ENCODE measurements at regions not wholly inside any gene's neighbourhood (a gene's known extent, or its start where the extent isn't known, plus 50 kb on each side); places are given as distances from the start of the nearest gene placed in this dataset.
A peak's percentile ranks its signal among the peaks of the same experiment; 100 is the strongest.

DNA sequence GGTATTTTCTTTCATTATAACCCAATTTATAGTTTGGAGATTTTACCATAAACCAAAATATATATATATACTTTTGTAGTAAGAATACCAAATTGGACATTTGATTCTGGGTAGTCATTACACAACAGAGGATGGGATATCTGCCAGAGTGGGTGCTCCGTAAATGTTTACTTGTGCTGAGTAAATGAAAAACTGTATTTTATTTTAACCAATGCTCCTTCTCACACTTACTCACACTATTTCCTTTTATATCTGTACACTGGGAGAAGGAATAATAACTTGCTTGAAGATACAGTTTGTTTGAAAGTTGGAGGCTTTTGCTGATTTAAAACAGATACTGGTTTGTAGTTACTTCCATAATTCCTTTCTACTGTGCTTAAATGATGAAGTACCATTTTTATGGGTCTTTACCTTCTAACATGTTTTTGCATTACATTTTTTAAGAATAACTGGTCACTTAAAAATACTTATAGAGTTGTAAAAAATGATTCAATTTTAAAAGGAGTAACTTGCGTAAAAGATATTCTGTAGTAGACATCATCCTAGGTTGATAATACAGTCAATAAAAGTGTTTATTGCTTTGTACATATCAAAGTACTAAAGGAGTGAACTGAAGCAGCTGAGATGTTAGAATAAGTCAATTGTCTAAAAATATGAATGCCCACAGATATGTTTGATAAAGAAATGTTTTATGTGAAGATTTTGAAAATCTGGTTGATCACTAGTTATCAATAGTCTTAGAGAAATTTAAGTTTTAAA, 411.7 kb downstream of the UTRN start:
- H3K4me3 ChIP-seq = no peak overlapping the region
- H3K27ac ChIP-seq = no peak overlapping the region
- in situ Hi-C loops (cut with MboI; ENCODE audit: low pct_unique_long_range_greater_than_20kb in 2 of 9, low sequenced_read_pairs in 9 of 9, unreplicated experiment in 9 of 9) = no loop called here
- ATAC-seq (replicated peaks in 6 of 8) = peak in 1 of 8 experiments; percentile 15
- 83 to 100% (median 100%) methylated on average over 1 to 2 of the region's 2 CpGs; no CpG with 5 or more reads in 1 of the 10 experiments for WGBS, 10 experiments
- peaks cover 0 to 5% of the 10 kb centered on the region in 2 donors for H3K4me1 ChIP-seq (replicated peaks in 1 of 2)

DNA sequence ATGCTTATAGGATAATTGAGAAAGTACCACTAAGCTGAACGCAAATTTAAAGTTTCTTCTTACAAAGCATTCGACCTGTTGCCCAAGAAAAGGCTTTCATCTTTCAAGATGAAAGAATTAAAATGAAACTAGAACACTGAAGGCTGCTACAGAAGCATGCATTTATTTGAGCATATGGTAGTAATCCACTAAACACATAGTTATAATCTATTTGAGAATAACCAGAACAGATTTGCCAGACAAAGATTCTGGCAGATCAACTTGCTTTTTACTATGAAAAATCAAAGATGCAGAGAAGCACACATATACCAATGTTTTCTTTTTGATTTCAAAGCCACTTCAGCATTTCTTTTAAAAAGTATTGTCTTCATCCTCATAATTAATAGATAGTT, 412.2 kb downstream of the UTRN start:
- Histone ChIP-seq H3K4me1 (replicated peaks in 1 of 2) (peaks cover 0 to 5% of the 10 kb centered on the region in 2 donors), H3K27ac (no peak overlapping the region), H3K4me3 (no peak overlapping the region)
- in situ Hi-C loops (cut with MboI; ENCODE audit: low pct_unique_long_range_greater_than_20kb in 2 of 9, low sequenced_read_pairs in 9 of 9, unreplicated experiment in 9 of 9) = no loop called here
- ATAC-seq (replicated peaks in 6 of 8) = no peak
- WGBS, 10 experiments = 6 to 89% (median 70%) methylated on average over 2 of the region's 2 CpGs; no CpG with 5 or more reads in 2 of the 10 experiments

DNA sequence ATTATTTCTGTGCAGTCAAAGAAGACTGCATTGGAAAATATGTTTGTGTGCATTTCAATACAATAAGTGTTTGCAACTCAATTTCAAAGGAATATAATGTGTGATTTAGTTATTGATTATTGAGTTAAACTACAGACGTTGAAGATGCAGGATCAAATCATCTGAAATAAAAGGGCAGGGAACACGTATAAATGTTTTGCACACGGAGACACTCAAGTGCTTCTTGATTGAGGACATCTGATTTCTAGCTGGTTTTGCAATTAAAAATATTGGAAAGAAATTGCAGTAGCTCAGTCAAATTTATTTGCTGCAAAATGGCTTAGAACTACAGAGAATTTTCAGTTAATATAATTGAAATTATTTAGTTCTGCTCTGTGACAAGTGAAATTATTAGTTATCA, 412.7 kb downstream of the UTRN start:
- H3K4me3 ChIP-seq = no peak overlapping the region
- no peak for ATAC-seq (replicated peaks in 6 of 8)
- in situ Hi-C loops (cut with MboI; ENCODE audit: low pct_unique_long_range_greater_than_20kb in 2 of 9, low sequenced_read_pairs in 9 of 9, unreplicated experiment in 9 of 9) = no loop called here
- peaks cover 0 to 5% of the 10 kb centered on the region in 2 donors for H3K4me1 ChIP-seq (replicated peaks in 1 of 2)
- WGBS, 10 experiments = 33 to 100% (median 69%) methylated on average over 1 to 3 of the region's 3 CpGs
- H3K27ac ChIP-seq = no peak overlapping the region

DNA sequence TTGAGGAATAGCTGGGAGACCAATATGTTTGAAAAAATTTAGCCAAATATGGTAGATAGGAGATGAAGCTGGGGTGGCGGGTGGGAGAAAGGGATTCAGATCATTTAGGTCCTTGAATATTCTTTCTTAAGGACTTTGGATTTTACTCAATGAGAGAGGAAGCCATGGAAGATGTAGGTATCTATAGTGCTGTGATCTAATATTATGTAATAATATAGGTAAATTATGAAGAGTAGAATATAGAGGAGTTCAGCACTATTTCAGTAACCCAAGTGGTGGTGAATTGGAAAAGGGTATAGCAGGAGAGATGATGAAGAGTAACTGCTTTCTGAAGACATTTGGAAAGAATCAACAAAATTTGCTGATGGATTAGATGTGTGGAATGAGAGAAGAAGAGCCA, 417.6 kb downstream of the UTRN start:
- Histone ChIP-seq H3K27ac (no peak overlapping the region), H3K4me3 (no peak overlapping the region), H3K4me1 (replicated peaks in 1 of 2) (no peaks in the 10 kb centered on the region)
- no peak for ATAC-seq (replicated peaks in 6 of 8)
- WGBS, 10 experiments = 100% methylated on average over 1 of the region's 1 CpG; no CpG with 5 or more reads in 2 of the 10 experiments
- in situ Hi-C loops (cut with MboI; ENCODE audit: low pct_unique_long_range_greater_than_20kb in 2 of 9, low sequenced_read_pairs in 9 of 9, unreplicated experiment in 9 of 9) = no loop called here

DNA sequence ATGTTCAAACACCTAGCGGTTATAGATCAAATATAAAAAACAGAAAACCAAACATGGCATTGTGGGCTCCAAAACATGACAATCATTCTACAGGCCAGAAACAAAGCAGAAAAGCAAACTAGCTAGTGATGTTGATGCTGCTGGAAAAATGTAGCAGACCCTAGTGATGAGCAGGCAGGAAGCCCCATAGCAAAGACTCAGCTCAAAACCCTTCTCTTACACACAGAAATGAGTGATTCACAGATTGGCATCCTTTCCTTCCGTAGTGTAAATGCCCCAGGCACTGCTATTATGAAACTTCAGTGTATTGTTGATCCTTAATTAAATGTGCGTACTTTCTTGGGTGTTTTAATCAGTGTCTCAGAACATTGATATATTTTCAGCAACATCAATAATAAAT, 425.1 kb downstream of the UTRN start:
- Histone ChIP-seq H3K4me1 (replicated peaks in 1 of 2) (peaks cover 0 to 3% of the 10 kb centered on the region in 2 donors), H3K4me3 (no peak overlapping the region), H3K27ac (no peak overlapping the region)
- 50 to 100% (median 96%) methylated on average over 1 to 3 of the region's 3 CpGs; no CpG with 5 or more reads in 1 of the 10 experiments for WGBS, 10 experiments
- in situ Hi-C loops (cut with MboI; ENCODE audit: low pct_unique_long_range_greater_than_20kb in 2 of 9, low sequenced_read_pairs in 9 of 9, unreplicated experiment in 9 of 9) = no loop called here
- ATAC-seq (replicated peaks in 6 of 8) = peak in 2 of 8 experiments; percentile 44 to 53

DNA sequence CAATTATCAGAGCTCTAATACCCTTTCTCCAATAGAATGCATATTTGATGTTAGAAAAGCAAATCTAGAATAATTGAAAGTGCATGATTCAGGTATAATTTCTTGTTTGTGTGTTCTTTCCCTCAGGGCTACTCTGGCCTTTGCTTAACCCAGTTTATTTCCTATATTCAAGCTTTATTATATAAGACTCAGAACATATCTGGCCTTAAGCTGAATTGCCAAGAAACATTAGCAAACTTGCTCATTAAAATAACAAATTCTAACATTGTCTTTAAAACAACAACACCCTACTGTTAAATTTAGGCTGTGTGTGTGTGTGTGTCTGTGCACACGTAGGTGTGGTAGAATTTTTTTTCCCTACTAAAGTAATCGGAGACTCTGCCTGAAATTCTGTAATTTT, 426.5 kb downstream of the UTRN start:
- no peak overlapping the region for H3K27ac ChIP-seq
- in situ Hi-C loops (cut with MboI; ENCODE audit: low pct_unique_long_range_greater_than_20kb in 2 of 9, low sequenced_read_pairs in 9 of 9, unreplicated experiment in 9 of 9) = no loop called here
- peaks cover 0 to 3% of the 10 kb centered on the region in 2 donors for H3K4me1 ChIP-seq (replicated peaks in 1 of 2)
- WGBS, 10 experiments = 20 to 100% (median 80%) methylated on average over 1 to 2 of the region's 2 CpGs; no CpG with 5 or more reads in 3 of the 10 experiments
- no peak overlapping the region for H3K4me3 ChIP-seq
- ATAC-seq (replicated peaks in 6 of 8) = peak in 3 of 8 experiments; percentile 57 to 79 (median 62)

DNA sequence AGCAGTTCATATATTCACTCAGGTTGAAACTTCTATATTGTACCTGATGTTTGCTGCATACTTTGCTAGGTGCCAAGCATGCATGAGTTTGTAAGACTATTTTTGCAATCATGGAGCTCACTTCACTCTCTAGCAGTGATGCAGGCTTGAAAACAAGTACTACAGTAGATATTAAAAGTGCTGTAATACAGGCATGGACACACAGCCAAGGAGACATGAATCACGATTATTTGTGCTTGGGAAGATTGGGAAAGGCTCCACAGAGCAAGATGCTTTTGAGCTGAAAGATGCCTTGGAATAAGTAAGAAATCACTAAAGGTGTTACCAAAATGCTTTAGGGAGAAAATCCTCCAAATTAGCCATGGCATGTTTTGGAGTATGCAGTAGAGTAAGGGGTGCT, 427.4 kb downstream of the UTRN start:
- Histone ChIP-seq H3K27ac (no peak overlapping the region), H3K4me3 (no peak overlapping the region), H3K4me1 (replicated peaks in 1 of 2) (peaks cover 0 to 3% of the 10 kb centered on the region in 2 donors)
- 17 to 100% (median 73%) methylated on average over 1 of the region's 1 CpG; no CpG with 5 or more reads in 2 of the 10 experiments for WGBS, 10 experiments
- no peak for ATAC-seq (replicated peaks in 6 of 8)
- in situ Hi-C loops (cut with MboI; ENCODE audit: low pct_unique_long_range_greater_than_20kb in 2 of 9, low sequenced_read_pairs in 9 of 9, unreplicated experiment in 9 of 9) = no loop called here

DNA sequence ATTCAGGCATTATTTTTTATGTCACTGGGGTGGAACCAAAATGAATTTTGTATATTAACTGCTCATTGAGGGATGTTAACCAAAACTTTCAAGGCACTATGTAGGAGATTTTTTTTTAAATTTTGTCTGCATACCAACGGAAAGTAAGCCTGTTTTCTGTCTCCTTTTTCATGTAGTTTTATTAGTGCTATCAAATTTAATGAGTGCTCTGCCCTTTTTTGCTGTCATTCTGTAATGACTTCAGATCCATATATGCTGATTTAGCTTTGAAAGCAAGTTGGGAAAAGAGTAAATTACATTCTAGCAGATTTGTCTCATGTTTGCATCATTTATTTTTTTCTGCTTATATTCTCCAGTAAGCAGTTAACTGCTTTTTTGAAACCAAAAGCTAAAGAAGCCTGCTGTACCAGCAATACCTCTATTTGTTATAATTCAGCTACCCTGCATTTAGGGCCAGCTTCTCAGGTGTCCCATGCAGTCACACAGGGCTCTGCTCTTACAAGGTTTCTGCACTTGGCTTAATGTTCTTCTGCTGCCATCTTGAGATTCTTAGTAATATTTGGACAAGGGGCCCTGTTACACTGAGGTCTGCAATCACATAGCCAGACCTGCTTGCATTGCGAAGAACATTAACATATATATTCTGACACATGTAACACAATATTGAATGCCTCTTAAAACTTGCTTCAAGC, 429.0 kb downstream of the UTRN start:
- peaks cover 0 to 3% of the 10 kb centered on the region in 2 donors for H3K4me1 ChIP-seq (replicated peaks in 1 of 2)
- in situ Hi-C loops (cut with MboI; ENCODE audit: low pct_unique_long_range_greater_than_20kb in 2 of 9, low sequenced_read_pairs in 9 of 9, unreplicated experiment in 9 of 9) = no loop called here
- H3K4me3 ChIP-seq = no peak overlapping the region
- 40 to 100% (median 86%) methylated on average over 1 to 2 of the region's 2 CpGs; no CpG with 5 or more reads in 1 of the 10 experiments for WGBS, 10 experiments
- ATAC-seq (replicated peaks in 6 of 8) = peak in 2 of 8 experiments; percentile 12 to 29
- H3K27ac ChIP-seq = no peak overlapping the region

DNA sequence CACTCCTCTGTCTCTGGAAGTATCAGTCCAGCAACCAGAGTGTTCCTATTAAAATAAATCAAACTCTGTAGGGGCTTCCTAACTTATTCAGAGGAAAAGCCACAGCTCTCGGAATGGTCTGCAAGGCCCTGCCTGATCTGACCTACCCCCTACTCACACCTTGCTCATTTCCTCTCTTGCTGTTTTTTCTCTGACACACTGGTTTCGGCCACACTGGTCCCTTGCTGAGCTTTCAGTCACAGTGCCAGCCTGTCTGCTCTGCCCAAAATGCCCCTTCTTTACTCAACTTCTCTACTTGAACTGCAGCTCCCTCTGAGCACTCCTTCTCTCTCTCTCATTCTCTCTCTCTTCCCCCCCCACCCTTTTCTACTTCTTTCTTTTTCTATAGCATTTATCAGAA, 430.2 kb downstream of the UTRN start:
- no peak for ATAC-seq (replicated peaks in 6 of 8)

DNA sequence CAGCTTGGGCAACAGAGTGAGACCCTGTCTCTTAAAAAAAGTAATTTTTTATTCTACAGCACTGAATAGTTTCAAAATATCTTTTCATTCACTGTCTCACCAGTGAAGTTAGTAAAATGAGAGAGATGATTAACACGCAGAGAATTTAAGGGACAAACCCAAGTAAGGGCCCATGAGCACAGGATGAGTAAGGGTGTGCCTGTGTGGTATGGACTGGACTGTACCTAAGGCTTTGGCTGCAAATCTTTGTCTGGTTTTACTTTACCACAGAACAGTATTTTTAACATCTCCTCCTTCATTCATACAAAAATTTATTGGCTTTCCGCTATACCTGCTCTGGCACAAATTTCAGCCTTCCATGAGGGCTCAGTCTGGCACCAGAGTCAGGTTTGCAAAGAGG, 433.3 kb downstream of the UTRN start:
- whole genome bisulfite sequencing, 10 experiments = 33 to 100% (median 100%) methylated on average over 1 to 2 of the region's 2 CpGs; no CpG with 5 or more reads in 4 of the 10 experiments
- peak in 1 of 8 experiments; percentile 33 for ATAC-seq (replicated peaks in 6 of 8)
- Histone ChIP-seq H3K4me1 (replicated peaks in 1 of 2) (peaks cover 0 to 3% of the 10 kb centered on the region in 2 donors), H3K4me3 (no peak overlapping the region), H3K27ac (no peak overlapping the region)
- in situ Hi-C loops (cut with MboI; ENCODE audit: low pct_unique_long_range_greater_than_20kb in 2 of 9, low sequenced_read_pairs in 9 of 9, unreplicated experiment in 9 of 9) = no loop called here

More for the DNA sequence above, 430.2 kb downstream of the UTRN start:
- peaks cover 0 to 3% of the 10 kb centered on the region in 2 donors for H3K4me1 ChIP-seq (replicated peaks in 1 of 2)
- WGBS, 10 experiments = 67 to 100% (median 88%) methylated on average over 1 to 2 of the region's 2 CpGs
- H3K4me3 ChIP-seq = no peak overlapping the region
- in situ Hi-C loops (cut with MboI; ENCODE audit: low pct_unique_long_range_greater_than_20kb in 2 of 9, low sequenced_read_pairs in 9 of 9, unreplicated experiment in 9 of 9) = no loop called here
- H3K27ac ChIP-seq = no peak overlapping the region

DNA sequence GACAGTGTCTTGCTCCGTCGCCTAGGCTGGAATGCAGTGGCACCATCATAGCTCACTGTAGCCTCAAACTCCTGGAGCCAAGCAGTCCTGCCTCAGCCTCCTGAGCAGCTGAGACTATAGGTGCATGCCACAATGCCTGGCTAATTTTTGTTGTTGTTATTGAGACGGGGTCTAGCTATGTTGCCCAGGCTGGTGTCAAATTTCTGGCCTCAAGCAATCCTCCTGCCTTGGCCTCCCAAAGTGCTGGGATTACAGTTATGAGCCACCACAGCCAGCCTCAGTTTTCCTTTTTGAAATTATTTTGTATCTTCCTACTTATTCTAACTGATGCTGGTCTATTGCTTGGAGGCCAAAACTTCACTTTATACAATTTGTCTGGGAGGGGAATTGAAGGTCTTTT, 436.1 kb downstream of the UTRN start:
- Histone ChIP-seq H3K4me1 (replicated peaks in 1 of 2) (no peaks in the 10 kb centered on the region), H3K4me3 (no peak overlapping the region), H3K27ac (no peak overlapping the region)
- no peak for ATAC-seq (replicated peaks in 6 of 8)
- 100% methylated on average over 1 to 3 of the region's 3 CpGs; no CpG with 5 or more reads in 3 of the 10 experiments for WGBS, 10 experiments
- in situ Hi-C loops (cut with MboI; ENCODE audit: low pct_unique_long_range_greater_than_20kb in 2 of 9, low sequenced_read_pairs in 9 of 9, unreplicated experiment in 9 of 9) = no loop called here

DNA sequence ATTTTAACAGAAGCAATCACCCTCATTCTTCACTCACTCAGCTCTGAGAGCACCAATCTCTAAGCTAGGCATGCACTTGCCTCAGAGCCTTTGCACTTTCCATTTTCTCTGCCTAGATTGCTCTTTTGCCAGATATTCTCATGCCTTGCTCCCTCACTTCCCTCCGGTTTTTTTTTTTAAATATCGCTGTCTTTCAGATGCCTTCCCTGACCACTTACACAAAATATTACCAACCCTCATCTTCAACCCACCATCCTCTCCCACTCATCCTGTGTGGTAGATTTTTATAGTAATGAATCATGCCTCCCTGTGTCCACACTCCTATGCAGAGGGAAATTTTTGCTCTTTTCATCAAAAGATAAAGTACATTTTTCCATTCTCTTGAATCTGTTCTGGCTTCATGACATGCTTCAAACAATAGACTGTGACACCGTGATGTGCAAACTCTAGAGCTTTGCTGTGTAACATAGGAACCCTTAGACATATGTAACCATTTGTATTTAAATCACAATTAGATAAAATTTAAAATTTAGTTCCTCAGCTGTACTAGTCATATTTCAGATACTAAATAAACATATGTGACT, 437.1 kb downstream of the UTRN start:
- ATAC-seq (replicated peaks in 6 of 8) = no peak
- 57 to 100% (median 95%) methylated on average over 1 to 3 of the region's 3 CpGs for WGBS, 10 experiments
- Histone ChIP-seq H3K4me1 (replicated peaks in 1 of 2) (no peaks in the 10 kb centered on the region), H3K27ac (no peak overlapping the region), H3K4me3 (no peak overlapping the region)
- in situ Hi-C loops (cut with MboI; ENCODE audit: low pct_unique_long_range_greater_than_20kb in 2 of 9, low sequenced_read_pairs in 9 of 9, unreplicated experiment in 9 of 9) = no loop called here

DNA sequence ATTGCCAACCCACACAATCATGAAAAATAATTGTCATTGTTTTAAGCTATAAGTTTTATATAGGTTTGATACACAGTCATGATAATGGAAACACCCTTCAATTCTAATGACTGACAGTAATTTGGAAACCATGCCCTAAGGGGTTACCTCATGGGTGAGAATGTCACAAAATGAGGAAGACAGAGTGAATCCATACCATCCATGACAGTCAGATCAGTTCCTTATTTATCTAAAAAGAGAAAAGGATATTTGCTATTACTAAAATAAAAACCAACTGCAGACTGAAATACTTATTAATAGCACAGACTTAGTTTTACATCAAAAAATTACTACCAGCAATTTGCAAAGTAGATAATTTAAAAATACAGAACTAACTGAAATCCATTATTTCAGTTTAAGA, 437.8 kb downstream of the UTRN start:
- Histone ChIP-seq H3K4me3 (no peak overlapping the region), H3K4me1 (replicated peaks in 1 of 2) (no peaks in the 10 kb centered on the region), H3K27ac (no peak overlapping the region)
- ATAC-seq (replicated peaks in 6 of 8) = no peak
- in situ Hi-C loops (cut with MboI; ENCODE audit: low pct_unique_long_range_greater_than_20kb in 2 of 9, low sequenced_read_pairs in 9 of 9, unreplicated experiment in 9 of 9) = no loop called here

Measured in motor neuron (in vitro differentiated cells).